OCI-LY7 (cell line): ENCODE measurements at regions not wholly inside any gene's neighbourhood (a gene's known extent, or its start where the extent isn't known, plus 50 kb on each side); places are given as distances from the start of the nearest gene placed in this dataset.

Experiments used
- CTCF ChIP-seq: fragments of 200-600 bp; sonication (generic); conservative IDR thresholded peaks from 2 replicates; pipeline ENCODE4 v1.5.1; 2014; ENCODE audit warnings: mild to moderate bottlenecking, antibody characterized with exemption, low read length, moderate library complexity, mixed read lengths
- EZH2phosphoT487 ChIP-seq: fragments of 200-600 bp; sonication (generic); IDR thresholded peaks from 2 replicates; pipeline ENCODE4 v1.6.1; 2018; ENCODE audit warnings: low read depth, borderline replicate concordance, mild to moderate bottlenecking, mixed run types, antibody characterized with exemption, low read length, moderate library complexity, mixed read lengths

GRCh38 chr10:30556189-30556588 lies 73.4 kb downstream of the LYZL2 start:
- TF ChIP-seq CTCF (no peak), EZH2phosphoT487 (no peak)
